Thoracic aorta (tissue), 2 donors: ENCODE measurements at regions not wholly inside any gene's neighbourhood (a gene's known extent, or its start where the extent isn't known, plus 50 kb on each side); places are given as distances from the start of the nearest gene placed in this dataset.

Experiments used
- ATAC-seq: fragments of 150-250 bp; one replicate; pipeline ENCODE4 v1.8.0; 2017; ENCODE audit warnings: low read depth; ENCODE audit not compliant: insufficient number of reproducible peaks, low FRiP score
- DNase-seq: peaks from one replicate; pipeline ENCODE4 v3.0.0-alpha.2; 2020; ENCODE audit warnings: low spot score
- H3K27ac ChIP-seq, 2 donors: fragments of 200-600 bp; sonication (generic); 1 replicate in 1 of 2; 2 replicates in 1 of 2; pipeline ENCODE4 v1.5.1; 2016; ENCODE audit warnings: mild to moderate bottlenecking in 2 of 2, moderate library complexity in 2 of 2
- H3K27me3 ChIP-seq: fragments of 200-600 bp; sonication (generic); replicated peaks from 2 replicates; pipeline ENCODE4 v1.6.0; 2016; ENCODE audit warnings: mild to moderate bottlenecking; ENCODE audit not compliant: insufficient read depth
- H3K36me3 ChIP-seq: fragments of 200-600 bp; sonication (generic); one replicate; pipeline ENCODE4 v1.5.1; 2016
- H3K4me1 ChIP-seq, 2 donors: fragments of 200-600 bp; sonication (generic); 1 replicate in 1 of 2; 2 replicates in 1 of 2; pipeline versions ENCODE4 v1.5.1 to v1.6.0; 2016; ENCODE audit warnings: low read depth in 2 of 2, mild to moderate bottlenecking in 1 of 2; ENCODE audit not compliant: control insufficient read depth in 1 of 2
- H3K4me3 ChIP-seq: fragments of 200-600 bp; sonication (generic); 2 replicates; pipeline ENCODE4 v1.5.1; 2016; ENCODE audit warnings: mild to moderate bottlenecking
- H3K9me3 ChIP-seq: fragments of 200-600 bp; sonication (generic); 2 replicates; pipeline ENCODE4 v1.5.1; 2016
- CTCF ChIP-seq: fragments of 200-600 bp; sonication (generic); IDR thresholded peaks from one replicate; pipeline ENCODE4 v1.5.1; 2019; ENCODE audit warnings: antibody characterized with exemption

- TF ChIP-seq CTCF: no peak
- H3K9me3 ChIP-seq: no peaks in the 10 kb centered on the region
- ATAC-seq: no peak
- no peak overlapping the region for H3K27ac ChIP-seq
- no peaks in the 10 kb centered on the region for H3K4me1 ChIP-seq
- DNase-seq: no peak
- H3K36me3 ChIP-seq: no peaks in the 10 kb centered on the region
- H3K4me3 ChIP-seq: no peak overlapping the region
- no peaks in the 10 kb centered on the region for H3K27me3 ChIP-seq
These were observed 87.7 kb upstream of the TNFSF4 start for GRCh38 chr1:173294843-173295242.

GRCh38 chr1:173295391-173295790, 88.3 kb upstream of the TNFSF4 start:
- Histone ChIP-seq H3K4me1 (no peaks in the 10 kb centered on the region), H3K27ac (no peak overlapping the region), H3K4me3 (no peak overlapping the region), H3K36me3 (no peaks in the 10 kb centered on the region), H3K27me3 (no peaks in the 10 kb centered on the region), H3K9me3 (no peaks in the 10 kb centered on the region)
- ATAC-seq (no peak), DNase-seq (no peak)
- no peak for TF ChIP-seq CTCF

GRCh38 chr1:173295995-173296394, 88.9 kb upstream of the TNFSF4 start:
- Histone ChIP-seq H3K4me1 (no peaks in the 10 kb centered on the region), H3K4me3 (no peak overlapping the region), H3K36me3 (no peaks in the 10 kb centered on the region), H3K9me3 (no peaks in the 10 kb centered on the region), H3K27ac (no peak overlapping the region), H3K27me3 (no peaks in the 10 kb centered on the region)
- DNase-seq: no peak
- ATAC-seq: no peak
- TF ChIP-seq CTCF: no peak

GRCh38 chr1:173297798-173298391, 90.8 kb upstream of the TNFSF4 start:
- no peaks in the 10 kb centered on the region for H3K36me3 ChIP-seq
- no peak for DNase-seq
- no peak overlapping the region for H3K27ac ChIP-seq
- ATAC-seq: no peak
- no peaks in the 10 kb centered on the region for H3K27me3 ChIP-seq
- H3K4me3 ChIP-seq: no peak overlapping the region
- no peaks in the 10 kb centered on the region for H3K9me3 ChIP-seq
- no peaks in the 10 kb centered on the region for H3K4me1 ChIP-seq
- no peak for TF ChIP-seq CTCF

- ATAC-seq (no peak), DNase-seq (no peak)
- Histone ChIP-seq H3K27me3 (no peaks in the 10 kb centered on the region), H3K27ac (no peak overlapping the region), H3K36me3 (no peaks in the 10 kb centered on the region), H3K4me3 (no peak overlapping the region), H3K4me1 (no peaks in the 10 kb centered on the region), H3K9me3 (no peaks in the 10 kb centered on the region)
- no peak for TF ChIP-seq CTCF
These were observed 93.2 kb upstream of the TNFSF4 start for GRCh38 chr1:173300061-173301044.
